ENCODE measurements at regions not wholly inside any gene's neighbourhood (a gene's known extent, or its start where the extent isn't known, plus 50 kb on each side); places are given as distances from the start of the nearest gene placed in this dataset.

- peak; percentile 36 for DNase-seq (ENCODE audit: low read depth)
Measured at GRCh38 chr20:59495894-59496510, 108.3 kb upstream of the PHACTR3 start.

- DNase-seq (ENCODE audit: low read depth), result no peak
Measured at GRCh38 chr20:59498291-59498690, 106.0 kb upstream of the PHACTR3 start.

GRCh38 chr20:59499863-59500262, 104.5 kb upstream of the PHACTR3 start:
- no peak for DNase-seq (ENCODE audit: low read depth)

GRCh38 chr20:59508729-59509128, 95.6 kb upstream of the PHACTR3 start:
- no peak for DNase-seq (ENCODE audit: low read depth)

GRCh38 chr20:59512651-59513050, 91.7 kb upstream of the PHACTR3 start:
- no peak for DNase-seq (ENCODE audit: low read depth)

- no peak for DNase-seq (ENCODE audit: low read depth)
Measured at GRCh38 chr20:59514554-59514953, 89.8 kb upstream of the PHACTR3 start.

GRCh38 chr20:59515013-59515905, 89.1 kb upstream of the PHACTR3 start:
- DNase-seq (ENCODE audit: low read depth), result no peak

- DNase-seq (ENCODE audit: low read depth), result no peak
Measured at GRCh38 chr20:59515906-59516209, 88.5 kb upstream of the PHACTR3 start.

GRCh38 chr20:59518881-59519706, 85.2 kb upstream of the PHACTR3 start:
- no peak for DNase-seq (ENCODE audit: low read depth)

GRCh38 chr20:59519707-59520014, 84.7 kb upstream of the PHACTR3 start:
- no peak for DNase-seq (ENCODE audit: low read depth)

- DNase-seq (ENCODE audit: low read depth), result no peak
Measured at GRCh38 chr20:59520814-59521213, 83.5 kb upstream of the PHACTR3 start.

GRCh38 chr20:59525500-59526241, 78.7 kb upstream of the PHACTR3 start:
- DNase-seq (ENCODE audit: low read depth), result peak; percentile 9

GRCh38 chr20:59526242-59527225, 77.8 kb upstream of the PHACTR3 start:
- DNase-seq (ENCODE audit: low read depth), result no peak

- DNase-seq (ENCODE audit: low read depth), result no peak
Measured at GRCh38 chr20:59530782-59531181, 73.6 kb upstream of the PHACTR3 start.

GRCh38 chr20:59537991-59538390, 66.3 kb upstream of the PHACTR3 start:
- DNase-seq (ENCODE audit: low read depth), result no peak

- DNase-seq (ENCODE audit: low read depth), result no peak
Measured at GRCh38 chr20:59547596-59547995, 56.7 kb upstream of the PHACTR3 start.

Data from stimulated activated CD8-positive, alpha-beta memory T cell treated with anti-CD3 and anti-CD28 coated beads, Interleukin-7, amount 100 ng/mL, for 24 hours (primary cell).